Urinary bladder (tissue), 3 donors: ENCODE measurements at regions not wholly inside any gene's neighbourhood (a gene's known extent, or its start where the extent isn't known, plus 50 kb on each side); places are given as distances from the start of the nearest gene placed in this dataset.

Experiments used
- DNase-seq: peaks from one replicate; pipeline ENCODE4 v3.0.0-alpha.2; 2015; ENCODE audit errors: extremely low spot score
- H3K27ac ChIP-seq: one replicate; pipeline ENCODE4 v1.5.1; 2013; ENCODE audit warnings: low read depth, mild to moderate bottlenecking, moderate library complexity
- H3K36me3 ChIP-seq: one replicate; pipeline ENCODE4 v1.6.1; 2013; ENCODE audit warnings: mild to moderate bottlenecking, moderate library complexity; ENCODE audit not compliant: insufficient read depth
- H3K4me1 ChIP-seq: one replicate; pipeline ENCODE4 v1.6.1; 2013; ENCODE audit warnings: mild to moderate bottlenecking, moderate library complexity; ENCODE audit not compliant: insufficient read depth
- H3K4me3 ChIP-seq: one replicate; pipeline ENCODE4 v1.5.1; 2013; ENCODE audit warnings: low read depth, low read length
- WGBS: extraction: QIAGEN DNeasy Blood & Tissue Kit; methylation state at CpG from one replicate; pipeline ENCODE4 v1.1.7; 2013; 5-methylcytosine and 5-hydroxymethylcytosine counted together
- donor health status: healthy with polysubstance abuse.
- donor health status: healthy.

- Histone ChIP-seq H3K4me1 (no peaks in the 10 kb centered on the region), H3K4me3 (no peak overlapping the region), H3K36me3 (no peaks in the 10 kb centered on the region), H3K27ac (no peak overlapping the region)
- DNase-seq = no peak
- 21% methylated on average over 5 of the region's 5 CpGs for WGBS
Observed at GRCh38 chr13:112124141-112124540, 57.2 kb downstream of the SOX1 start.

GRCh38 chr13:112127564-112128330, 60.8 kb downstream of the SOX1 start:
- 72% methylated on average over 15 of the region's 15 CpGs for WGBS
- DNase-seq = no peak
- H3K27ac ChIP-seq = no peak overlapping the region
- no peak overlapping the region for H3K4me3 ChIP-seq
- H3K36me3 ChIP-seq = no peaks in the 10 kb centered on the region
- H3K4me1 ChIP-seq = no peaks in the 10 kb centered on the region

- Histone ChIP-seq H3K36me3 (no peaks in the 10 kb centered on the region), H3K4me3 (no peak overlapping the region), H3K4me1 (no peaks in the 10 kb centered on the region), H3K27ac (no peak overlapping the region)
- DNase-seq = no peak
- 79% methylated on average over 8 of the region's 8 CpGs for WGBS
Observed at GRCh38 chr13:112128331-112128610, 61.3 kb downstream of the SOX1 start.

- Histone ChIP-seq H3K4me3 (no peak overlapping the region), H3K27ac (no peak overlapping the region), H3K4me1 (no peaks in the 10 kb centered on the region), H3K36me3 (no peaks in the 10 kb centered on the region)
- no peak for DNase-seq
- 89% methylated on average over 7 of the region's 7 CpGs for WGBS
Observed at GRCh38 chr13:112130418-112130817, 63.5 kb downstream of the SOX1 start.

GRCh38 chr13:112131081-112131712, 64.2 kb downstream of the SOX1 start:
- 81% methylated on average over 25 of the region's 25 CpGs for WGBS
- Histone ChIP-seq H3K36me3 (no peaks in the 10 kb centered on the region), H3K27ac (no peak overlapping the region), H3K4me3 (no peak overlapping the region), H3K4me1 (no peaks in the 10 kb centered on the region)
- DNase-seq = no peak

GRCh38 chr13:112131713-112132113, 64.8 kb downstream of the SOX1 start:
- no peak overlapping the region for H3K4me3 ChIP-seq
- H3K27ac ChIP-seq = no peak overlapping the region
- no peak for DNase-seq
- no peaks in the 10 kb centered on the region for H3K36me3 ChIP-seq
- 71% methylated on average over 11 of the region's 11 CpGs for WGBS
- H3K4me1 ChIP-seq = no peaks in the 10 kb centered on the region

GRCh38 chr13:112132142-112132541, 65.2 kb downstream of the SOX1 start:
- no peak for DNase-seq
- H3K4me3 ChIP-seq = no peak overlapping the region
- no peaks in the 10 kb centered on the region for H3K36me3 ChIP-seq
- 81% methylated on average over 17 of the region's 17 CpGs for WGBS
- H3K4me1 ChIP-seq = no peaks in the 10 kb centered on the region
- H3K27ac ChIP-seq = no peak overlapping the region

GRCh38 chr13:112132619-112133018, 65.7 kb downstream of the SOX1 start:
- DNase-seq = no peak
- H3K4me3 ChIP-seq = no peak overlapping the region
- H3K36me3 ChIP-seq = no peaks in the 10 kb centered on the region
- 89% methylated on average over 9 of the region's 9 CpGs for WGBS
- no peaks in the 10 kb centered on the region for H3K4me1 ChIP-seq
- H3K27ac ChIP-seq = no peak overlapping the region

- Histone ChIP-seq H3K4me1 (no peaks in the 10 kb centered on the region), H3K4me3 (no peak overlapping the region), H3K27ac (no peak overlapping the region), H3K36me3 (no peaks in the 10 kb centered on the region)
- no peak for DNase-seq
- 48% methylated on average over 26 of the region's 26 CpGs for WGBS
Observed at GRCh38 chr13:112133499-112134390, 66.8 kb downstream of the SOX1 start.

- no peaks in the 10 kb centered on the region for H3K4me1 ChIP-seq
- WGBS = 81% methylated on average over 17 of the region's 17 CpGs
- H3K27ac ChIP-seq = no peak overlapping the region
- no peak for DNase-seq
- H3K36me3 ChIP-seq = no peaks in the 10 kb centered on the region
- H3K4me3 ChIP-seq = no peak overlapping the region
Observed at GRCh38 chr13:112134391-112135075, 67.6 kb downstream of the SOX1 start.

GRCh38 chr13:112136095-112136494, 69.1 kb downstream of the SOX1 start:
- H3K27ac ChIP-seq = no peak overlapping the region
- 89% methylated on average over 7 of the region's 7 CpGs for WGBS
- no peak overlapping the region for H3K4me3 ChIP-seq
- DNase-seq = no peak
- no peaks in the 10 kb centered on the region for H3K4me1 ChIP-seq
- no peaks in the 10 kb centered on the region for H3K36me3 ChIP-seq

- H3K27ac ChIP-seq = no peak overlapping the region
- no peak for DNase-seq
- 83% methylated on average over 6 of the region's 6 CpGs for WGBS
- no peaks in the 10 kb centered on the region for H3K4me1 ChIP-seq
- H3K36me3 ChIP-seq = no peaks in the 10 kb centered on the region
- no peak overlapping the region for H3K4me3 ChIP-seq
Observed at GRCh38 chr13:112137144-112137543, 70.2 kb downstream of the SOX1 start.

GRCh38 chr13:112140366-112140765, 73.4 kb downstream of the SOX1 start:
- Histone ChIP-seq H3K4me1 (no peaks in the 10 kb centered on the region), H3K27ac (no peak overlapping the region), H3K36me3 (no peaks in the 10 kb centered on the region), H3K4me3 (no peak overlapping the region)
- no peak for DNase-seq
- WGBS = 37% methylated on average over 7 of the region's 7 CpGs
